ENCODE measurements at regions not wholly inside any gene's neighbourhood (a gene's known extent, or its start where the extent isn't known, plus 50 kb on each side); places are given as distances from the start of the nearest gene placed in this dataset.

DNA sequence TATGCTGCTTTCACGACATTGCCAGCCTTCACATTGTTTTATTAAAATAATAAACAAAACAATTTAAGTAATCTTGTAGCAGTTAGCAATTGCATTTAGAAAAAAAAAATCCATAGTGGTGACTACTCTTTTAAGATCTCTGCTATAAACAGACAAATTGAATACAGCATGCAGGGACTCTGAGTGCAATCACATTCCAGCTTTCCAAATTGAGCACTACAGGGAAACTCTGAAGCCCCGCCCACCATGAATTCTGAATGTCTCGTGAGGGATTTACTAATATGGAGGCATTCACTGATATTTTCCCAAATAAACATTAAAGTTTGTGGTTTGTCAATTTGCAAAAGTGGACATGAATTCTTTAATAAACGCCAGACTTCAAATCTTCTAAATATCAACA is 698.8 kb downstream of the LIG4 start:
- ATAC-seq, result no peak
- Histone ChIP-seq H3K27ac (no peak overlapping the region), H3K36me3 (no peaks in the 10 kb centered on the region), H3K27me3 (ENCODE audit: low read depth) (no peaks in the 10 kb centered on the region), H3K9me3 (no peaks in the 10 kb centered on the region), H3K4me3 (no peak overlapping the region), H3K4me1 (no peaks in the 10 kb centered on the region)
- intact Hi-C loops (cut with DNase I), result no loop called here
- TF ChIP-seq CTCF (IDR thresholded peaks at IDR 0.05), result no peak
- DNase-seq, result no peak

DNA sequence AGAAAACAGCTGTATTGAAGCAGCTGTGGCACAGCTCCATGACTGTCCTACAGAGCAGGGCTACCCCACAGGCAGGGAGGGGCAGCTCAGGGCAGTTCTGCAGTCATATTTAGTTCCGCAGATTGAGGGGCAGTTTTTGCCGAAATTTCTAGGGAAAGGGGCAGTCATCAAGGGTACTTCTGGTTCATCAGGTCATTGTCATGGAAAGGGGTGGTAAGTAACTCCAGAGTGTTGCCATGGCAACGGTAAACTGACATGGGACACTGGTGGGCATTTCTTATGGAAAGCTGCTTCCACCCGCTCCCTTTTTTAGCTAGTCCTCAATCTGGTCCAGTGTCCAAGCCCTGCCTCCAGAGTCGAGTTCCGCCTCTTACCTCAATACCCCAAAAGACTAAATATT is 702.8 kb downstream of the LIG4 start:
- H3K27me3 ChIP-seq (ENCODE audit: low read depth), result no peaks in the 10 kb centered on the region
- H3K27ac ChIP-seq, result no peak overlapping the region
- no peak for TF ChIP-seq CTCF (IDR thresholded peaks at IDR 0.05)
- no peak overlapping the region for H3K4me3 ChIP-seq
- DNase-seq (no peak), ATAC-seq (no peak)
- no peaks in the 10 kb centered on the region for H3K36me3 ChIP-seq
- H3K9me3 ChIP-seq, result no peaks in the 10 kb centered on the region
- intact Hi-C loops (cut with DNase I), result no loop called here
- H3K4me1 ChIP-seq, result no peaks in the 10 kb centered on the region

DNA sequence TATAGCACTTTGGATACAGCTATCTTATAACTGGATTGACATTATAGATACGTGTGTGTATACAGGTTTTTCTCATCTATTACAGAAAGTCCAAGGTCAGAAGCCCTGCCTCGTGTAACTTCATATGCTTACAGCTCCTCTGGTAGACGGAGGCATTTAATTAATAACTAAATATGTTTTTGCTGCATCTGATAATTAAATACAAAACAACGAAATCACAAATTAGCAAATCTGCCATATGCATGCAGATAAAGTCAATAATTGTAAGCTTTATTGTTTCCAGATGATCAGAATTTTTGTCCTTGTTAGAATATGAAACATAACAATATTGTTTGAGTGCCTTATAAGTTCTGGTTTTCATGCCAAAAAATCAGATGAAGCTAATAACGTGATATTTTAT is 717.7 kb downstream of the LIG4 start:
- no peaks in the 10 kb centered on the region for H3K36me3 ChIP-seq
- intact Hi-C loops (cut with DNase I), result no loop called here
- H3K27ac ChIP-seq, result no peak overlapping the region
- DNase-seq (no peak), ATAC-seq (no peak)
- H3K9me3 ChIP-seq, result no peaks in the 10 kb centered on the region
- H3K4me1 ChIP-seq, result no peaks in the 10 kb centered on the region
- TF ChIP-seq CTCF (IDR thresholded peaks at IDR 0.05), result no peak
- no peaks in the 10 kb centered on the region for H3K27me3 ChIP-seq (ENCODE audit: low read depth)
- H3K4me3 ChIP-seq, result no peak overlapping the region

DNA sequence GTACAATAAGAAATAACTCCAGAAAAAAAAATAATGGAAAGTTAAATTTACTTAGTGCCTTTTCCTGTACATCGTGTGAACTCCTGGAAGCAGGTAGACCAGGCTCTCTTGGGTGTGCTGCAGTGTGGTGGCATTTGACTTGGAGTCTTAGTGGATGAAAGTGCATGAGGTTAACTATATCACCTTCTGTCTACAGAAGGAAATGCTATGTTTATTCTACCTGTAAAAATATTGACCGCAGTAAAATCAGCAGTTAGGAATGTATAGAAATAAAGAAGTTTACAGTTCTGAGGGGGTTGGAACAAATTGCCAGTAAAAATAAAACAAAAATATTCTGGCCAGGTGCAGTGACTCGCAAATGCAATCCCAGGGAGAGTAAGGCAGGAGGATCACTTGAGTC is 722.1 kb downstream of the LIG4 start:
- Histone ChIP-seq H3K9me3 (no peaks in the 10 kb centered on the region), H3K36me3 (no peaks in the 10 kb centered on the region), H3K27me3 (ENCODE audit: low read depth) (no peaks in the 10 kb centered on the region), H3K4me3 (no peak overlapping the region), H3K4me1 (no peaks in the 10 kb centered on the region), H3K27ac (no peak overlapping the region)
- intact Hi-C loops (cut with DNase I), result no loop called here
- no peak for ATAC-seq
- no peak for TF ChIP-seq CTCF (IDR thresholded peaks at IDR 0.05)
- DNase-seq, result no peak

DNA sequence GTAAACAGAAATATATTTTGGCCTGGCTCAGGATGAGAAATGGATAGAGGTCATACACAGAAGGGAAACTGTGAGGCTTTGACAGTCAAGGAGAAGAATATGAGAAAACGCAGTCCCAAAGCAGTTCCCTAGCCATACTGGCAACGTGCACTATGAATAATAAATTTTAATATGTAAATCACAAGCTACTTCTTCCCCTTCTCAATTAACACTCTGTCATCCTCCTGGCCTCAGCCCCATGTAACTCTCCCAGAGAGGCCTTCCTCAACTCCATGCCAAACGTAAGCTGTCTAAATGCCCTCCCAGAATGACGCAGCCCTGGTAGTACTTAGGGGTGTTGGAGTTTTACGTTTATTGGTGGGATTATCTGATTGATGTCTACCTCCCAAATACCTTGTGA is 732.6 kb downstream of the LIG4 start:
- no peak overlapping the region for H3K4me3 ChIP-seq
- no peaks in the 10 kb centered on the region for H3K9me3 ChIP-seq
- no peak for ATAC-seq
- H3K4me1 ChIP-seq, result no peaks in the 10 kb centered on the region
- no peaks in the 10 kb centered on the region for H3K27me3 ChIP-seq (ENCODE audit: low read depth)
- DNase-seq, result no peak
- no peaks in the 10 kb centered on the region for H3K36me3 ChIP-seq
- intact Hi-C loops (cut with DNase I), result no loop called here
- no peak overlapping the region for H3K27ac ChIP-seq
- TF ChIP-seq CTCF (IDR thresholded peaks at IDR 0.05), result no peak

DNA sequence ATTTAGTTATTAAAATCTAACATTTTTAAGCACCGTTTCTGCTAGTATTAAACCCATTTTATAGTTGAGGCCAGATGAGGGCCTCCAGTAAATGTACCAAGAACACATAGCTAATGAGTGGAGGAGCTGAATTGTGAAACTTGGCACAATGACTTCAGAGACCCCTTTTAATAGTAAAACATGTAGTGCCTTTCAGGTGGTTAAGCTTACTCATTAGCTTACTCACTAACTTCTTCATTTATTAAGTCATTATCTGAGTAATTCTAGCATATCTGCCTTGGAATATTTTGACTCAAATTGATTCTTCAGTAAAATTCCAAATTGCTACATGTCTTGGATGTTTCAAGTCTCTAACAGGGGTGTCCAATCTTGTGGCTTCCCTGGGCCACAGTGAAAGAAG is 735.2 kb downstream of the LIG4 start:
- no peaks in the 10 kb centered on the region for H3K27me3 ChIP-seq (ENCODE audit: low read depth)
- H3K27ac ChIP-seq, result no peak overlapping the region
- no peaks in the 10 kb centered on the region for H3K9me3 ChIP-seq
- intact Hi-C loops (cut with DNase I), result no loop called here
- ATAC-seq, result no peak
- H3K4me3 ChIP-seq, result no peak overlapping the region
- DNase-seq, result no peak
- TF ChIP-seq CTCF (IDR thresholded peaks at IDR 0.05), result no peak
- no peaks in the 10 kb centered on the region for H3K4me1 ChIP-seq
- H3K36me3 ChIP-seq, result no peaks in the 10 kb centered on the region

Data from lower lobe of right lung (tissue), 2 donors.